Transverse colon (tissue), 3 donors: ENCODE measurements at regions not wholly inside any gene's neighbourhood (a gene's known extent, or its start where the extent isn't known, plus 50 kb on each side); places are given as distances from the start of the nearest gene placed in this dataset.

Experiments used
- CTCF ChIP-seq, 5 experiments: fragments of 200-600 bp in 3 of 5; fragments of 450-650 bp in 2 of 5; sonication (generic) in 3 of 5; IDR thresholded peaks; 1 replicate in 2 of 5; 2 replicates in 3 of 5; pipeline ENCODE4 v1.5.1; 2016 to 2017; ENCODE audit warnings: antibody characterized with exemption in 5 of 5, inconsistent platforms in 3 of 5, mild to moderate bottlenecking in 2 of 5, moderate library complexity in 1 of 5
- POLR2A ChIP-seq: fragments of 450-650 bp; IDR thresholded peaks from one replicate; pipeline ENCODE4 v1.6.1; 2016; ENCODE audit warnings: antibody characterized with exemption, mild to moderate bottlenecking, moderate library complexity

- TF ChIP-seq POLR2A = no peak
- no peak for TF ChIP-seq CTCF (IDR thresholded peaks at IDR 0.05)
Measured at GRCh38 chr4:189062047-189062820, 878.4 kb upstream of the FRG1 start.
